ENCODE measurements at regions not wholly inside any gene's neighbourhood (a gene's known extent, or its start where the extent isn't known, plus 50 kb on each side); places are given as distances from the start of the nearest gene placed in this dataset.

DNA sequence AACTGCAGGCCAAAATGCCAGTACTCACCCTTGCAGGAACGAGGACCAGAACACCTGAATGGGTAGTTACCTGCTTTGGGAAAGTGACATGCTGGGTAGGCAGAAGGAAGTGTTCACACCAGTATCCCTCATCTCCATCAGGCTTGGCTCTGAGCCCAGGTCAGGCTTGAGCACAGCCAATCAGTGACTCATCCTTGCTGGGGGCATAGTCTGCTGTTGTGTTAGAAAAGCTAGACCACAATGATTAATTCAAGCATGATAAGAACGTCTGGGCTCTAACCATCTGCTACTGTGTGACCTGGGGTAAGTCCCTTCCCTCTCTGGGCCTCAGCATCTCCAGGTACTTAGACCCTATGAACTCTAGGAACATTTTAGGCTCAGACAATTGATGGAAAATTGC lies 450.4 kb downstream of the MIAT start:
- TF ChIP-seq CTCF (IDR thresholded peaks at IDR 0.05): no peak
- TF ChIP-seq EZH2 (IDR thresholded peaks at IDR 0.05; ENCODE audit: borderline replicate concordance, insufficient read depth, low read depth, low read length, poor library complexity, severe bottlenecking): no peak
- H3K36me3 ChIP-seq (replicated peaks in 1 of 2; ENCODE audit: control extremely low read depth in 1 of 2, control insufficient read depth in 1 of 2, extremely low read depth in 1 of 2, insufficient read depth in 2 of 2, low read length in 1 of 2): no peaks in the 10 kb centered on the region
- peaks cover 13% of the 10 kb centered on the region for H3K27me3 Mint-ChIP-seq
- WGBS (ENCODE audit: insufficient coverage): 17% methylated on average over 1 of the region's 2 CpGs
- H3K4me1 Mint-ChIP-seq: no peaks in the 10 kb centered on the region
- H4K20me1 ChIP-seq (ENCODE audit: control insufficient read depth, insufficient read depth, low read length, poor library complexity, severe bottlenecking): no peaks in the 10 kb centered on the region
- H3K27ac ChIP-seq (ENCODE audit: low read length in 2 of 2): no peak overlapping the region
- no peak for DNase-seq
- peaks cover 3% of the 10 kb centered on the region for H3K9me3 Mint-ChIP-seq (ENCODE audit: insufficient read depth)
- no peak overlapping the region for H3K4me3 ChIP-seq (ENCODE audit: control extremely low read depth in 1 of 5, extremely low read depth in 1 of 5, insufficient read depth in 1 of 5, low read depth in 2 of 5, low read length in 4 of 5)
- H2AFZ ChIP-seq (ENCODE audit: insufficient read depth, low read depth, low read length, poor library complexity, severe bottlenecking): no peak overlapping the region
- intact Hi-C loops (cut with micrococcal nuclease): no loop called here
- POLR2A ChIA-PET: no interaction called here
- H3K9ac ChIP-seq (ENCODE audit: low read length): no peak overlapping the region
- peaks cover 0 to 2% (median 0%) of the 10 kb centered on the region in 4 experiments for H3K27me3 ChIP-seq (replicated peaks in 1 of 4; ENCODE audit: control extremely low read depth in 1 of 4, control insufficient read depth in 3 of 4, insufficient read depth in 4 of 4, low read length in 3 of 4)
- H3K79me2 ChIP-seq (ENCODE audit: control insufficient read depth, insufficient read depth, low read length): no peaks in the 10 kb centered on the region
- CTCF ChIA-PET: no interaction called here
- no peak overlapping the region for H3K4me3 Mint-ChIP-seq
- no peak overlapping the region for H3K4me2 ChIP-seq (replicated peaks; ENCODE audit: low read depth, low read length, poor library complexity, severe bottlenecking)
- H3K9me3 ChIP-seq (ENCODE audit: control extremely low read depth in 1 of 3, control insufficient read depth in 2 of 3, insufficient read depth in 1 of 3, low read length in 2 of 3): peaks cover 0 to 10% (median 0%) of the 10 kb centered on the region in 3 donors
- no peaks in the 10 kb centered on the region for H3K4me1 ChIP-seq (ENCODE audit: control insufficient read depth in 2 of 2, insufficient read depth in 2 of 2, low read length in 2 of 2)
- H3K27ac Mint-ChIP-seq: no peak overlapping the region
- ATAC-seq (ENCODE audit: low read depth): no peak

GRCh38 chr22:27108425-27109114 lies 451.2 kb downstream of the MIAT start:
- H3K4me3 Mint-ChIP-seq: no peak overlapping the region
- no peak overlapping the region for H3K4me2 ChIP-seq (replicated peaks; ENCODE audit: low read depth, low read length, poor library complexity, severe bottlenecking)

More at GRCh38 chr22:27108425-27109114, 451.2 kb downstream of the MIAT start:
- no peaks in the 10 kb centered on the region for H3K79me2 ChIP-seq (ENCODE audit: control insufficient read depth, insufficient read depth, low read length)
- intact Hi-C loops (cut with micrococcal nuclease): no loop called here
- ATAC-seq (ENCODE audit: low read depth) (no peak), DNase-seq (no peak)
- CTCF ChIA-PET: no interaction called here
- no peak overlapping the region for H3K27ac ChIP-seq (ENCODE audit: low read length in 2 of 2)
- H4K20me1 ChIP-seq (ENCODE audit: control insufficient read depth, insufficient read depth, low read length, poor library complexity, severe bottlenecking): no peaks in the 10 kb centered on the region
- Mint-ChIP-seq H3K4me1 (no peaks in the 10 kb centered on the region), H3K27me3 (peaks cover 11% of the 10 kb centered on the region), H3K27ac (no peak overlapping the region), H3K9me3 (ENCODE audit: insufficient read depth) (peaks cover 3% of the 10 kb centered on the region)
- H3K9me3 ChIP-seq (ENCODE audit: control extremely low read depth in 1 of 3, control insufficient read depth in 2 of 3, insufficient read depth in 1 of 3, low read length in 2 of 3): peaks cover 0 to 10% (median 0%) of the 10 kb centered on the region in 3 donors
- H3K4me3 ChIP-seq (ENCODE audit: control extremely low read depth in 1 of 5, extremely low read depth in 1 of 5, insufficient read depth in 1 of 5, low read depth in 2 of 5, low read length in 4 of 5): no peak overlapping the region
- 89% methylated on average over 11 of the region's 20 CpGs for whole genome bisulfite sequencing (ENCODE audit: insufficient coverage)
- H3K27me3 ChIP-seq (replicated peaks in 1 of 4; ENCODE audit: control extremely low read depth in 1 of 4, control insufficient read depth in 3 of 4, insufficient read depth in 4 of 4, low read length in 3 of 4): peaks cover 0 to 4% (median 0%) of the 10 kb centered on the region in 4 experiments
- H2AFZ ChIP-seq (ENCODE audit: insufficient read depth, low read depth, low read length, poor library complexity, severe bottlenecking): no peak overlapping the region
- H3K9ac ChIP-seq (ENCODE audit: low read length): no peak overlapping the region
- H3K36me3 ChIP-seq (replicated peaks in 1 of 2; ENCODE audit: control extremely low read depth in 1 of 2, control insufficient read depth in 1 of 2, extremely low read depth in 1 of 2, insufficient read depth in 2 of 2, low read length in 1 of 2): no peaks in the 10 kb centered on the region
- no peaks in the 10 kb centered on the region for H3K4me1 ChIP-seq (ENCODE audit: control insufficient read depth in 2 of 2, insufficient read depth in 2 of 2, low read length in 2 of 2)
- TF ChIP-seq EZH2 (IDR thresholded peaks at IDR 0.05; ENCODE audit: borderline replicate concordance, insufficient read depth, low read depth, low read length, poor library complexity, severe bottlenecking): no peak
- no peak for TF ChIP-seq CTCF (IDR thresholded peaks at IDR 0.05)
- POLR2A ChIA-PET: no interaction called here
